ENCODE measurements at regions not wholly inside any gene's neighbourhood (a gene's known extent, or its start where the extent isn't known, plus 50 kb on each side); places are given as distances from the start of the nearest gene placed in this dataset.

- no peaks in the 10 kb centered on the region for H3K79me2 ChIP-seq (ENCODE audit: insufficient read depth, low read length)
- no peak overlapping the region for H3K4me2 ChIP-seq (ENCODE audit: insufficient read depth, insufficient read length, low read length)
- no peak overlapping the region for H3K4ac ChIP-seq (ENCODE audit: low read depth, low read length)
- H3K14ac ChIP-seq (ENCODE audit: insufficient read depth, low read length), result no peak overlapping the region
- H3K79me1 ChIP-seq (ENCODE audit: insufficient read depth, low read depth, low read length, poor library complexity, severe bottlenecking), result no peaks in the 10 kb centered on the region
- H2BK15ac ChIP-seq (ENCODE audit: low read depth, low read length), result no peak overlapping the region
- no peak for DNase-seq
- H3K27ac ChIP-seq (ENCODE audit: insufficient read length, low read depth, low read length), result no peak overlapping the region
- no peak overlapping the region for H3K18ac ChIP-seq (ENCODE audit: insufficient read length, low read depth, low read length)
- H3K9ac ChIP-seq (ENCODE audit: extremely low read depth, insufficient read length, low read length), result no peak overlapping the region
- Mint-ChIP-seq H3K36me3 (ENCODE audit: insufficient read depth in 1 of 3, low read depth in 3 of 3) (no peaks in the 10 kb centered on the region), H3K27me3 (ENCODE audit: low read depth) (peaks cover 7% of the 10 kb centered on the region; the same call in 1 of the 2 replicates), H3K4me3 (no peak overlapping the region), H3K4me1 (peaks cover 7 to 9% of the 10 kb centered on the region in 2 experiments), H3K27ac (no peak overlapping the region), H3K9me3 (no peaks in the 10 kb centered on the region)
- H3K9me3 ChIP-seq (ENCODE audit: control insufficient read depth, low read depth, low read length), result no peaks in the 10 kb centered on the region
- no peak overlapping the region for H4K5ac ChIP-seq (ENCODE audit: insufficient read length, low read depth, low read length)
- WGBS (ENCODE audit: extremely low coverage, insufficient read length, low lambda C conversion rate), result no CpG with 5 or more reads among the region's 1 CpG
- no peak overlapping the region for H3K56ac ChIP-seq (ENCODE audit: insufficient read length, low read depth, low read length)
- no peak overlapping the region for H2BK120ac ChIP-seq (ENCODE audit: low read depth, low read length, poor library complexity, severe bottlenecking)
- H2AFZ ChIP-seq (ENCODE audit: low read length), result no peak overlapping the region
- no peak overlapping the region for H2BK20ac ChIP-seq (ENCODE audit: low read depth, low read length, poor library complexity, severe bottlenecking)
- TF ChIP-seq CTCF (conservative IDR thresholded peaks at IDR 0.05), result no peak
- H3T11ph ChIP-seq (ENCODE audit: low read length), result no peak overlapping the region
- H4K91ac ChIP-seq (ENCODE audit: insufficient read length, low read depth, low read length), result no peak overlapping the region
- H4K20me1 ChIP-seq (ENCODE audit: control insufficient read depth, insufficient read depth, insufficient read length), result no peaks in the 10 kb centered on the region
- no peak overlapping the region for H2BK12ac ChIP-seq (ENCODE audit: insufficient read length, low read depth, low read length)
- H3K23ac ChIP-seq (ENCODE audit: insufficient read length, low read depth, low read length), result no peak overlapping the region
- no peak overlapping the region for H4K8ac ChIP-seq (replicated peaks; ENCODE audit: insufficient read length, low read depth, low read length)
- no peak overlapping the region for H2BK5ac ChIP-seq (ENCODE audit: insufficient read length, low read length)
- no peaks in the 10 kb centered on the region for H3K23me2 ChIP-seq (ENCODE audit: insufficient read length, low read depth, low read length, poor library complexity, severe bottlenecking)
- H2AK5ac ChIP-seq (ENCODE audit: insufficient read length, low read length), result no peak overlapping the region
- no peaks in the 10 kb centered on the region for H3K27me3 ChIP-seq (ENCODE audit: insufficient read depth, low read length)
- H3K4me1 ChIP-seq (ENCODE audit: insufficient read depth, low read length), result no peaks in the 10 kb centered on the region
Measured at GRCh38 chr15:59894835-59895234, 109.3 kb upstream of the FOXB1 start.

Measured in H9 (cell line).